HEK293 (cell line): ENCODE measurements at regions not wholly inside any gene's neighbourhood (a gene's known extent, or its start where the extent isn't known, plus 50 kb on each side); places are given as distances from the start of the nearest gene placed in this dataset.
A peak's percentile ranks its signal among the peaks of the same experiment; 100 is the strongest.

ENCODE experiments used
- CTCF ChIA-PET: fragments of 350-600 bp; formaldehyde crosslinking; extraction: SDS; loops from one replicate; lab custom pipeline; 2021; ENCODE audit warnings: antibody characterized with exemption; lab: Yijun Ruan, JAX
- POLR2A ChIA-PET: fragments of 300-600 bp; formaldehyde crosslinking; extraction: SDS; loops from one replicate; lab custom pipeline; 2020; ENCODE audit warnings: antibody characterized with exemption, inconsistent platforms; lab: Yijun Ruan, JAX
- H3K27ac ChIP-seq: fragments of 200-500 bp; sonication (Bioruptor generic); 2 replicates; pipeline ENCODE4 v1.5.1; 2014; ENCODE audit warnings: low read depth, low read length, control low read depth, inconsistent platforms; ENCODE audit errors: extremely low read depth
- H3K36me3 ChIP-seq, 2 experiments: fragments of 200-500 bp in 1 of 2; sonication (Bioruptor generic) in 1 of 2; 1 replicate in 1 of 2; 2 replicates in 1 of 2; pipeline ENCODE4 v1.5.1; 2014 to 2017; ENCODE audit warnings: inconsistent platforms in 2 of 2, low read length in 2 of 2; ENCODE audit not compliant: control insufficient read depth in 2 of 2, insufficient read depth in 1 of 2
- H3K4me1 ChIP-seq: fragments of 200-500 bp; sonication (Bioruptor generic); 2 replicates; pipeline ENCODE4 v1.5.1; 2014; ENCODE audit warnings: mild to moderate bottlenecking, low read length, inconsistent platforms; ENCODE audit not compliant: control insufficient read depth, insufficient read depth
- H3K4me3 ChIP-seq: 2 replicates; pipeline ENCODE4 v1.5.1; 2011; ENCODE audit warnings: low read depth, mild to moderate bottlenecking, control low read depth, low read length, moderate library complexity
- H3K9me3 ChIP-seq: fragments of 200-500 bp; sonication (Bioruptor generic); 2 replicates; pipeline ENCODE4 v1.5.1; 2014; ENCODE audit warnings: low read depth, low read length, inconsistent platforms; ENCODE audit not compliant: control insufficient read depth, insufficient read depth
- BCL11B ChIP-seq: fragments of 450-650 bp; formaldehyde crosslinking; IDR thresholded peaks from 2 replicates; pipeline ENCODE4 v1.5.1; 2016; ENCODE audit warnings: low read depth, missing biosample characterization, missing genetic modification characterization
- EGR2 ChIP-seq: fragments of 450-650 bp; formaldehyde crosslinking; IDR thresholded peaks from 2 replicates; pipeline ENCODE4 v1.5.1; 2016; ENCODE audit warnings: low read depth, missing biosample characterization, missing genetic modification characterization
- GLIS1 ChIP-seq: fragments of 450-650 bp; formaldehyde crosslinking; IDR thresholded peaks from 2 replicates; pipeline ENCODE4 v1.5.1; 2016; ENCODE audit warnings: missing biosample characterization, missing genetic modification characterization
- KLF16 ChIP-seq: fragments of 450-650 bp; formaldehyde crosslinking; IDR thresholded peaks from 2 replicates; pipeline ENCODE4 v1.5.1; 2017; ENCODE audit warnings: missing biosample characterization, missing genetic modification characterization
- SCRT2 ChIP-seq: fragments of 450-650 bp; formaldehyde crosslinking; IDR thresholded peaks from 2 replicates; pipeline ENCODE4 v1.5.1; 2016; ENCODE audit warnings: missing biosample characterization, missing genetic modification characterization
- TCF7L2 ChIP-seq: IDR thresholded peaks from 2 replicates; pipeline ENCODE4 v1.6.1; 2011; ENCODE audit warnings: low read depth, mild to moderate bottlenecking, inconsistent platforms, low read length, moderate library complexity, borderline replicate concordance
- TSHZ1 ChIP-seq: fragments of 450-650 bp; formaldehyde crosslinking; IDR thresholded peaks from 2 replicates; pipeline ENCODE4 v1.5.1; 2016; ENCODE audit warnings: missing biosample characterization, missing genetic modification characterization, borderline replicate concordance
- ZBTB48 ChIP-seq: fragments of 450-650 bp; formaldehyde crosslinking; IDR thresholded peaks from 2 replicates; pipeline ENCODE4 v1.5.1; 2016; ENCODE audit warnings: missing biosample characterization, missing genetic modification characterization
- ZBTB49 ChIP-seq: fragments of 450-650 bp; formaldehyde crosslinking; IDR thresholded peaks from 2 replicates; pipeline ENCODE4 v1.5.1; 2016; ENCODE audit warnings: missing biosample characterization, missing genetic modification characterization, low read depth
- ZFP41 ChIP-seq: fragments of 450-650 bp; formaldehyde crosslinking; IDR thresholded peaks from 2 replicates; pipeline ENCODE4 v1.5.1; 2016; ENCODE audit warnings: missing biosample characterization, missing genetic modification characterization, borderline replicate concordance
- ZNF132 ChIP-seq: fragments of 450-650 bp; formaldehyde crosslinking; IDR thresholded peaks from 2 replicates; pipeline ENCODE4 v1.5.1; 2017; ENCODE audit warnings: missing biosample characterization, missing genetic modification characterization, borderline replicate concordance
- ZNF138 ChIP-seq: fragments of 450-650 bp; formaldehyde crosslinking; IDR thresholded peaks from 2 replicates; pipeline ENCODE4 v1.5.1; 2016; ENCODE audit warnings: missing biosample characterization, missing genetic modification characterization, borderline replicate concordance
- ZNF155 ChIP-seq: fragments of 450-650 bp; formaldehyde crosslinking; IDR thresholded peaks from 2 replicates; pipeline ENCODE4 v1.5.1; 2016; ENCODE audit warnings: missing biosample characterization, missing genetic modification characterization
- ZNF354C ChIP-seq: fragments of 450-650 bp; formaldehyde crosslinking; IDR thresholded peaks from 2 replicates; pipeline ENCODE4 v1.5.1; 2016; ENCODE audit warnings: missing biosample characterization, missing genetic modification characterization, low read depth, borderline replicate concordance
- ZNF501 ChIP-seq: fragments of 450-650 bp; formaldehyde crosslinking; IDR thresholded peaks from 2 replicates; pipeline ENCODE4 v1.5.1; 2016; ENCODE audit warnings: missing biosample characterization, missing genetic modification characterization
- ZNF514 ChIP-seq: fragments of 450-650 bp; formaldehyde crosslinking; IDR thresholded peaks from 2 replicates; pipeline ENCODE4 v1.5.1; 2016; ENCODE audit warnings: missing biosample characterization, missing genetic modification characterization
- ZNF555 ChIP-seq: fragments of 450-650 bp; formaldehyde crosslinking; conservative IDR thresholded peaks from 2 replicates; pipeline ENCODE4 v1.5.1; 2017; ENCODE audit warnings: missing biosample characterization, mild to moderate bottlenecking, missing genetic modification characterization, inconsistent platforms
- ZNF600 ChIP-seq: fragments of 450-650 bp; formaldehyde crosslinking; IDR thresholded peaks from 2 replicates; pipeline ENCODE4 v1.5.1; 2016; ENCODE audit warnings: missing biosample characterization, missing genetic modification characterization
- ZNF610 ChIP-seq: fragments of 450-650 bp; formaldehyde crosslinking; IDR thresholded peaks from 2 replicates; pipeline ENCODE4 v1.5.1; 2016; ENCODE audit warnings: missing biosample characterization, missing genetic modification characterization, borderline replicate concordance
- ZNF645 ChIP-seq: fragments of 450-650 bp; formaldehyde crosslinking; IDR thresholded peaks from 2 replicates; pipeline ENCODE4; 2016; ENCODE audit warnings: missing biosample characterization, missing genetic modification characterization
- ZNF76 ChIP-seq: fragments of 450-650 bp; formaldehyde crosslinking; IDR thresholded peaks from 2 replicates; pipeline ENCODE4; 2016; ENCODE audit warnings: low read depth, missing biosample characterization, missing genetic modification characterization, borderline replicate concordance
- ZNF768 ChIP-seq: fragments of 450-650 bp; formaldehyde crosslinking; IDR thresholded peaks from 2 replicates; pipeline ENCODE4 v1.5.1; 2018; ENCODE audit warnings: missing biosample characterization, mild to moderate bottlenecking, missing genetic modification characterization
- ZSCAN18 ChIP-seq: fragments of 450-650 bp; formaldehyde crosslinking; IDR thresholded peaks from 2 replicates; pipeline ENCODE4 v1.5.1; 2016; ENCODE audit warnings: missing biosample characterization, missing genetic modification characterization
- ZXDB ChIP-seq: fragments of 450-650 bp; formaldehyde crosslinking; IDR thresholded peaks from 2 replicates; pipeline ENCODE4 v1.5.1; 2016; ENCODE audit warnings: missing biosample characterization, missing genetic modification characterization

DNA sequence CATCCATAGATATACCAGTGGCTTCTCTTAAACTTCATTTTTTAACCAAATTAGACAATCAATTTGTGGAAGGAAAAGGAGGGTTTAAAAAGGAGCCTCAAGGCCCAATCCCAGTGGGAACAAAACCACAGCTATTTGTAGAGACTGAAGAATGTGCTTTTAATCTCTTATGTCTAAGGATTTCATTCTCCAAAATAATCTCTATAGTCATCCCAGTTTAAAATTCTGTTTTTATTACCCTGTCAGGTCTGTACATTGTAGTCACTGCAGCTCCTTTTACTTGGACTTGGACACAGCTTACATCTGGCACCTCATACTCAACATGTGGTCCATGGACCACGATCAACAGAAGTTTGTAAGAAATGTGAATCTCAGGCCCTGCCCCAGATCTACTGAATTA is 152.1 kb upstream of the STMND1 start:
- Histone ChIP-seq H3K36me3 (no peaks in the 10 kb centered on the region), H3K4me3 (no peak overlapping the region), H3K4me1 (peaks cover 13% of the 10 kb centered on the region), H3K9me3 (no peaks in the 10 kb centered on the region)
- TF ChIP-seq ZBTB49 (no peak), ZSCAN18 (no peak), GLIS1 (no peak), TCF7L2 (no peak), SCRT2 (no peak), ZNF501 (no peak), ZNF354C (no peak)
- TF ChIP-seq, all 188 proteins: peak for 0
- ChIA-PET CTCF (interaction anchor here (1.2 to 7.1 kb wide), 3 partner anchors 14 to 100 kb away, joined by 3 to 60 read pairs (median 4); no protein-coding TSS in a partner anchor), POLR2A (no interaction called here)
- no peak overlapping the region for H3K27ac ChIP-seq

- Histone ChIP-seq H3K9me3 (no peaks in the 10 kb centered on the region), H3K36me3 (no peaks in the 10 kb centered on the region), H3K4me1 (peaks cover 13% of the 10 kb centered on the region), H3K4me3 (no peak overlapping the region), H3K27ac (no peak overlapping the region)
- ChIA-PET CTCF (interaction anchor here (0.9 to 2.3 kb wide), 3 partner anchors 16 to 857 kb away, joined by 3 to 16 read pairs (median 5); no protein-coding TSS in a partner anchor), POLR2A (no interaction called here)
- TF ChIP-seq BCL11B (no peak), ZNF155 (tag by site-specific recombination) (no peak), ZNF600 (tag by site-specific recombination) (no peak), ZNF132 (no peak), ZNF645 (tag by site-specific recombination) (no peak), EGR2 (no peak), ZNF768 (tag by site-specific recombination) (no peak), ZNF501 (no peak), ZNF138 (tag by site-specific recombination) (no peak), KLF16 (no peak), ZXDB (no peak), ZNF514 (no peak), ZNF555 (tag by site-specific recombination) (no peak)
These were observed 153.5 kb upstream of the STMND1 start for GRCh38 chr6:16948396-16948795.

DNA sequence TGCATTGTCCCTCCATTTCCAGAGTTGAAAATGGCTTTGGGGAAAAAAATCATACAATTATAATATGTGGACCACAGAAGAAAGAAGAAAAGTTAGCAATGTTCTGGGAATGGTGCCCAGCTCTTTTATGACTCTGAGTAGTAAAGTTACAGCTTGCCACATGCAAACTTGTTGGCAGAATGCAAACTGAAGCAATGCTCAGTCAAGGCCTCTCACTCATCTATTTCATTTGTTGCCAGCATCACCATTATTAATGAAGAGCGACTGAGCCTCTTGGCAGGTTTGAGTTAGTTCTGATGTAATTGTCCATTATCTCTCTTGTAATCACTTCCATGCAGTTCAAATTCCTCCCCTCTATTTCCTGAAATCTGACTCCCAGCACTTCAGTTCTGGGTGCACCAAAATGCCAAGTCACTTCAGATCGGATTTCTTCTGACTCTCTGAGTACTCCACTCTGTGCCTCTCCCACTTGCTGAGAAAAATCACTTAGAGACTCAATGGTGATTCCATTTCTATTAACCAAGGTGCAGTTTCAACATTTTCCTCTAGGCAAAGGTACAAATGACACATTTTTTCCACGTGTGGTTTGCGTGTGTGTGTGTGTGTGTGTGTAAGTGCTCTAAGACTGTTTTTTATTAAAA is 154.4 kb upstream of the STMND1 start:
- POLR2A ChIA-PET = no interaction called here
- CTCF ChIA-PET = interaction anchor here (0.6 to 2.3 kb wide), 8 partner anchors 10 to 184 kb away, joined by 3 to 16 read pairs (median 5); no protein-coding TSS in a partner anchor
- no peak overlapping the region for H3K4me3 ChIP-seq
- H3K27ac ChIP-seq = peak overlapping the region; percentile 10; the same call in 1 of the 2 replicates
- no peaks in the 10 kb centered on the region for H3K36me3 ChIP-seq
- H3K9me3 ChIP-seq = no peaks in the 10 kb centered on the region
- peaks cover 13% of the 10 kb centered on the region for H3K4me1 ChIP-seq
- TF ChIP-seq ZNF610 (peak; percentile 84), TSHZ1 (peak; percentile 89), ZBTB48 (tag by site-specific recombination) (no peak), ZFP41 (tag by site-specific recombination) (no peak), ZNF76 (no peak)
